ENCODE measurements at regions not wholly inside any gene's neighbourhood (a gene's known extent, or its start where the extent isn't known, plus 50 kb on each side); places are given as distances from the start of the nearest gene placed in this dataset.

DNA sequence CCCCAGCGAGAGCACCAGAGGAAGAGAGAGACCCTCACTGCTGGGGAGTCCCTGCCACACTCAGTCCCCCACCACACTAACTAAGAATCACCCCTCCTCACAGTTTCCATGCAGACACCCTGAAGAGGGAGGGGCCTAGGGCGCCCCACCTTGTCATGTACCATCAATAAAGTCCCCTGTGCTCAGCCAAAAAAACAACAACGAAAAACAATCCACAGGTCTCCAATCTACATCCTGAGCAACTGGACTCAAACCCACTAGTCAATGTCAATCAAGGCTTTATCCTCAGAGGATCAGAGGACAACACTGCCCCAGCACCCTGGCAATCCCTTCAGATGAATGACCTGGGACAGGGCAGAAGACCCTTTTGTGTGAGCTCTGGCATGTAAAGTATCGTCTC, 210.1 kb upstream of the MSX2 start:
- TF ChIP-seq, protein P1, sequence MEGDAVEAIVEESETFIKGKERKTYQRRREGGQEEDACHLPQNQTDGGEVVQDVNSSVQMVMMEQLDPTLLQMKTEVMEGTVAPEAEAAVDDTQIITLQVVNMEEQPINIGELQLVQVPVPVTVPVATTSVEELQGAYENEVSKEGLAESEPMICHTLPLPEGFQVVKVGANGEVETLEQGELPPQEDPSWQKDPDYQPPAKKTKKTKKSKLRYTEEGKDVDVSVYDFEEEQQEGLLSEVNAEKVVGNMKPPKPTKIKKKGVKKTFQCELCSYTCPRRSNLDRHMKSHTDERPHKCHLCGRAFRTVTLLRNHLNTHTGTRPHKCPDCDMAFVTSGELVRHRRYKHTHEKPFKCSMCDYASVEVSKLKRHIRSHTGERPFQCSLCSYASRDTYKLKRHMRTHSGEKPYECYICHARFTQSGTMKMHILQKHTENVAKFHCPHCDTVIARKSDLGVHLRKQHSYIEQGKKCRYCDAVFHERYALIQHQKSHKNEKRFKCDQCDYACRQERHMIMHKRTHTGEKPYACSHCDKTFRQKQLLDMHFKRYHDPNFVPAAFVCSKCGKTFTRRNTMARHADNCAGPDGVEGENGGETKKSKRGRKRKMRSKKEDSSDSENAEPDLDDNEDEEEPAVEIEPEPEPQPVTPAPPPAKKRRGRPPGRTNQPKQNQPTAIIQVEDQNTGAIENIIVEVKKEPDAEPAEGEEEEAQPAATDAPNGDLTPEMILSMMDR (IDR thresholded peaks at IDR 0.05), result no peak
- POLR2A ChIA-PET, result no interaction called here
- Mint-ChIP-seq H3K36me3 (ENCODE audit: low read depth) (no peaks in the 10 kb centered on the region), H3K27ac (no peak overlapping the region), H3K27me3 (peaks cover 2% of the 10 kb centered on the region), H3K4me3 (no peak overlapping the region), H3K9me3 (no peaks in the 10 kb centered on the region), H3K4me1 (ENCODE audit: low read depth) (no peaks in the 10 kb centered on the region)
- CTCF ChIA-PET, result no interaction called here
- ATAC-seq, result no peak
- intact Hi-C loops (cut with micrococcal nuclease), result no loop called here
- no peak for DNase-seq

- ChIA-PET CTCF (no interaction called here), POLR2A (no interaction called here)
- intact Hi-C loops (cut with micrococcal nuclease), result no loop called here
- peaks cover 2% of the 10 kb centered on the region for H3K27me3 Mint-ChIP-seq
- TF ChIP-seq, protein P1 (IDR thresholded peaks at IDR 0.05), result no peak
- H3K36me3 Mint-ChIP-seq (ENCODE audit: low read depth), result no peaks in the 10 kb centered on the region
- no peak overlapping the region for H3K27ac Mint-ChIP-seq
- ATAC-seq (no peak), DNase-seq (no peak)
- no peak overlapping the region for H3K4me3 Mint-ChIP-seq
- no peaks in the 10 kb centered on the region for H3K4me1 Mint-ChIP-seq (ENCODE audit: low read depth)
- no peaks in the 10 kb centered on the region for H3K9me3 Mint-ChIP-seq
Measured at GRCh38 chr5:174514983-174515394, 209.4 kb upstream of the MSX2 start.

- no peaks in the 10 kb centered on the region for H3K36me3 Mint-ChIP-seq (ENCODE audit: low read depth)
- DNase-seq, result no peak
- peaks cover 2% of the 10 kb centered on the region for H3K27me3 Mint-ChIP-seq
- ChIA-PET CTCF (no interaction called here), POLR2A (no interaction called here)
- TF ChIP-seq, protein P1 (IDR thresholded peaks at IDR 0.05), result no peak
- no peak overlapping the region for H3K4me3 Mint-ChIP-seq
- intact Hi-C loops (cut with micrococcal nuclease), result no loop called here
- no peak overlapping the region for H3K27ac Mint-ChIP-seq
- no peaks in the 10 kb centered on the region for H3K4me1 Mint-ChIP-seq (ENCODE audit: low read depth)
- no peaks in the 10 kb centered on the region for H3K9me3 Mint-ChIP-seq
- no peak for ATAC-seq
Measured at GRCh38 chr5:174516741-174517140, 207.6 kb upstream of the MSX2 start.

DNA sequence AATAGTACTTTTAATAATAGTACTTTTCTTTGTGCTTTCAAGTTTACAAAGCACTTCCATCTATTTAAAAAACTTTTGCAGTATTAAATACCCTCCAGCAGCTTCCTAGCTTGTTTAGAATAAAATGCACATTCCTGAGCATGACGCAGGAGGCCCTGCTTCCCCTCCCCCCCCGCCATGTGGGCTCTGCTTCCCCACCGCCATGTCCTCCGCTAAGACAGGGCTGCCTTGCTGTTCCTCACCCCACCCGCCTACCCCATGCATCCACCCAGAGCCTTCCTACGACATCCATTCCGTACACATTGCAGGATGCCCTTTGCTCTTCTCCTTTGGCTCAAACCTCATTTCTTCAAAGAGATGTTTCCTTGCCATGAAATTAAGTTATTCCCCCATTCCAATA, 205.9 kb upstream of the MSX2 start:
- DNase-seq, result no peak
- no peak overlapping the region for H3K4me3 Mint-ChIP-seq
- H3K36me3 Mint-ChIP-seq (ENCODE audit: low read depth), result no peaks in the 10 kb centered on the region
- no peak for ATAC-seq
- H3K9me3 Mint-ChIP-seq, result no peaks in the 10 kb centered on the region
- ChIA-PET CTCF (no interaction called here), POLR2A (no interaction called here)
- TF ChIP-seq, protein P1 (IDR thresholded peaks at IDR 0.05), result no peak
- intact Hi-C loops (cut with micrococcal nuclease), result no loop called here
- H3K27ac Mint-ChIP-seq, result no peak overlapping the region
- H3K4me1 Mint-ChIP-seq (ENCODE audit: low read depth), result no peaks in the 10 kb centered on the region
- peaks cover 6% of the 10 kb centered on the region for H3K27me3 Mint-ChIP-seq

- ATAC-seq, result no peak
- Mint-ChIP-seq H3K4me3 (no peak overlapping the region), H3K36me3 (ENCODE audit: low read depth) (no peaks in the 10 kb centered on the region), H3K4me1 (ENCODE audit: low read depth) (no peaks in the 10 kb centered on the region), H3K27ac (no peak overlapping the region), H3K9me3 (no peaks in the 10 kb centered on the region), H3K27me3 (peaks cover 8% of the 10 kb centered on the region)
- intact Hi-C loops (cut with micrococcal nuclease), result no loop called here
- DNase-seq, result no peak
- POLR2A ChIA-PET, result no interaction called here
- TF ChIP-seq, protein P1 (IDR thresholded peaks at IDR 0.05), result no peak
- CTCF ChIA-PET, result no interaction called here
Measured at GRCh38 chr5:174520420-174521396, 203.7 kb upstream of the MSX2 start.

Measured in activated CD8-positive, alpha-beta T cell treated with anti-CD3 and anti-CD28 coated beads for 36 hours (primary cell).